ENCODE measurements at regions not wholly inside any gene's neighbourhood (a gene's known extent, or its start where the extent isn't known, plus 50 kb on each side); places are given as distances from the start of the nearest gene placed in this dataset.

- H3K79me2 ChIP-seq (ENCODE audit: insufficient read depth, low read length): no peaks in the 10 kb centered on the region
- DNase-seq (ENCODE audit: insufficient read length, low spot score, missing footprints): no peak
- H3K4me3 ChIP-seq (ENCODE audit: insufficient read depth, low read length): no peak overlapping the region
- no peak overlapping the region for H2AFZ ChIP-seq (ENCODE audit: low read length)
- H3K4me2 ChIP-seq (ENCODE audit: insufficient read depth, low read length): no peak overlapping the region
- H3K36me3 ChIP-seq (ENCODE audit: insufficient read depth, low read length): no peaks in the 10 kb centered on the region
- no peak for TF ChIP-seq CTCF (IDR thresholded peaks at IDR 0.05; ENCODE audit: extremely low read depth, low read depth, low read length)
- no peak overlapping the region for H3K27ac ChIP-seq (ENCODE audit: low read depth, low read length)
- H4K20me1 ChIP-seq (ENCODE audit: insufficient read depth, low read length): no peaks in the 10 kb centered on the region
- H3K4me1 ChIP-seq (ENCODE audit: insufficient read depth, low read length): no peaks in the 10 kb centered on the region
- H3K9me3 ChIP-seq (ENCODE audit: low read depth, low read length): no peaks in the 10 kb centered on the region
- no peaks in the 10 kb centered on the region for H3K27me3 ChIP-seq (ENCODE audit: insufficient read depth, low read length)
Measured at GRCh38 chr3:103075282-103075681, 640.5 kb downstream of the ZPLD1 start.

- Histone ChIP-seq H3K27me3 (ENCODE audit: insufficient read depth, low read length) (no peaks in the 10 kb centered on the region), H3K36me3 (ENCODE audit: insufficient read depth, low read length) (no peaks in the 10 kb centered on the region)
Measured at GRCh38 chr3:103077910-103078309, 643.1 kb downstream of the ZPLD1 start.

GRCh38 chr3:103082501-103082900, 647.7 kb downstream of the ZPLD1 start:
- Histone ChIP-seq H3K4me2 (ENCODE audit: insufficient read depth, low read length) (no peak overlapping the region), H3K27ac (ENCODE audit: low read depth, low read length) (no peak overlapping the region), H3K9me3 (ENCODE audit: low read depth, low read length) (no peaks in the 10 kb centered on the region), H4K20me1 (ENCODE audit: insufficient read depth, low read length) (no peaks in the 10 kb centered on the region), H3K4me3 (ENCODE audit: insufficient read depth, low read length) (no peak overlapping the region), H2AFZ (ENCODE audit: low read length) (no peak overlapping the region), H3K27me3 (ENCODE audit: insufficient read depth, low read length) (no peaks in the 10 kb centered on the region), H3K4me1 (ENCODE audit: insufficient read depth, low read length) (no peaks in the 10 kb centered on the region), H3K79me2 (ENCODE audit: insufficient read depth, low read length) (no peaks in the 10 kb centered on the region), H3K36me3 (ENCODE audit: insufficient read depth, low read length) (no peaks in the 10 kb centered on the region)
- DNase-seq (ENCODE audit: insufficient read length, low spot score, missing footprints): peak; percentile 15
- TF ChIP-seq CTCF (IDR thresholded peaks at IDR 0.05; ENCODE audit: extremely low read depth, low read depth, low read length): no peak

More at GRCh38 chr3:103077910-103078309, 643.1 kb downstream of the ZPLD1 start:
- no peak overlapping the region for H3K4me2 ChIP-seq (ENCODE audit: insufficient read depth, low read length)
- no peaks in the 10 kb centered on the region for H3K79me2 ChIP-seq (ENCODE audit: insufficient read depth, low read length)
- no peak overlapping the region for H3K4me3 ChIP-seq (ENCODE audit: insufficient read depth, low read length)
- H3K4me1 ChIP-seq (ENCODE audit: insufficient read depth, low read length): no peaks in the 10 kb centered on the region
- H3K9me3 ChIP-seq (ENCODE audit: low read depth, low read length): no peaks in the 10 kb centered on the region
- no peak overlapping the region for H2AFZ ChIP-seq (ENCODE audit: low read length)
- no peak for TF ChIP-seq CTCF (IDR thresholded peaks at IDR 0.05; ENCODE audit: extremely low read depth, low read depth, low read length)
- no peak overlapping the region for H3K27ac ChIP-seq (ENCODE audit: low read depth, low read length)
- DNase-seq (ENCODE audit: insufficient read length, low spot score, missing footprints): no peak
- no peaks in the 10 kb centered on the region for H4K20me1 ChIP-seq (ENCODE audit: insufficient read depth, low read length)

- no peaks in the 10 kb centered on the region for H3K36me3 ChIP-seq (ENCODE audit: insufficient read depth, low read length)
- no peaks in the 10 kb centered on the region for H3K9me3 ChIP-seq (ENCODE audit: low read depth, low read length)
Measured at GRCh38 chr3:103083848-103084631, 649.2 kb downstream of the ZPLD1 start.

More at GRCh38 chr3:103083848-103084631, 649.2 kb downstream of the ZPLD1 start:
- no peak for TF ChIP-seq CTCF (IDR thresholded peaks at IDR 0.05; ENCODE audit: extremely low read depth, low read depth, low read length)
- Histone ChIP-seq H3K27me3 (ENCODE audit: insufficient read depth, low read length) (no peaks in the 10 kb centered on the region), H3K4me1 (ENCODE audit: insufficient read depth, low read length) (no peaks in the 10 kb centered on the region), H3K4me2 (ENCODE audit: insufficient read depth, low read length) (no peak overlapping the region), H4K20me1 (ENCODE audit: insufficient read depth, low read length) (no peaks in the 10 kb centered on the region), H2AFZ (ENCODE audit: low read length) (no peak overlapping the region), H3K79me2 (ENCODE audit: insufficient read depth, low read length) (no peaks in the 10 kb centered on the region), H3K27ac (ENCODE audit: low read depth, low read length) (no peak overlapping the region), H3K4me3 (ENCODE audit: insufficient read depth, low read length) (no peak overlapping the region)
- peak; percentile 3 for DNase-seq (ENCODE audit: insufficient read length, low spot score, missing footprints)

All from osteoblast (primary cell).